HG03457 (cell line): ENCODE measurements at regions not wholly inside any gene's neighbourhood (a gene's known extent, or its start where the extent isn't known, plus 50 kb on each side); places are given as distances from the start of the nearest gene placed in this dataset.

Experiments
- ATAC-seq: cut with Tn5 transposase; IDR thresholded peaks from one replicate; pipeline ENCODE4 v1.9.1; 2021; ENCODE audit warnings: moderate number of reproducible peaks; ENCODE audit not compliant: unreplicated experiment

DNA sequence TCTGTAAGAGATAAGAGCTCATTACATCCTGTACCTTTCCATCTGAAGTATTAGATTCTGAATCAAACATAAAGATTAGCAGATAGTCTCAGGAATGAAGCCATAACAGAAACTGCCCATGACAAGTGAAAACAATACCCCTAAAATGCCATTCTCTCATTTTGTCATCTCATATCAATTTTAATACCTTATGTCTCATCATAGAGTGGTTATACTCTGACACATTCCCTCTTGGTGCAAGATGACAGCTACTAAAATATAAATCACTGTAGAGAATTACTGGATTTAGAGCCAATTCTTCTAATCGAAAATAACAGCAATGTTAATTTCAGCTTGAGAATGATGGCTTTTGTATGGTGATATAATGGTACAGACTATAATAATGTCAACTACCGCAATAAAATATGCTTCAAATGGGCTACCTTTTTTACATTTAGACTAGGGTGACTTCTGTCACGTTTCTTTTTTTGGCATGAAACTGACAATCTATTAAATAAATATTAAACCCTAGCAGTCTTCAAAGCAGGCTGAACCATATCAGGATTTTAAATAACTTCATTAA is 125.1 kb upstream of the ITGA4 start:
- no peak for ATAC-seq

DNA sequence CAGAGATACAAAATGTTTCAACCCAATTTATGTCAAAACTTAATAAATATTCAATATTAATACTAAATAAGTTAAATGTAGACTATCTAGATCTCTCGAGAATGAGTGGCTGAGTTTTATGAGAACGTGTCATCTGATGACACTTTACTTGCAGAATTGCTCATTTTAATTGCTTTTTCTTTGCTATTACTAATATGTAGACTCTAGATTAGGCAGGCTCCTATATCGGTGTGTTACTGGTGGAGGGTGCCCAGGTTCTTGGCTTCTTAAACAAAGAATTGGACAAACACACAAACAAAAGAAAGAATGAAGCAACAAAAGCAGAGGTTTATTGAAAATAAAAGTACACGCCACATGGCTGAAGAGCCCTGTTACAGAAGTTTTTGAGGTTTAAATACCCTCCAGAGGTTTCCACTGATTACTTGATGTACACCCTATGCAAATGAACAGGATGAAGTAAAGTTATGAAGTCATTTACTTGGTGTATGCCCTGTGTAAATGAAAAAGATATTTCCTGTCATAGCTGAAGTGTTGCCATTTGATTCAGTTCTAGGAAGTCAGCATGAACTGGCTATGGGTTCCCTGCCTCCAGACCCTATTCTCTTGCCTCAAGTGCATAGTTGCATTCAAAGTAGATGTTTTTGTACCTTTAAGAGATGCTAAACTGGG is 122.9 kb upstream of the ITGA4 start:
- ATAC-seq, result no peak

DNA sequence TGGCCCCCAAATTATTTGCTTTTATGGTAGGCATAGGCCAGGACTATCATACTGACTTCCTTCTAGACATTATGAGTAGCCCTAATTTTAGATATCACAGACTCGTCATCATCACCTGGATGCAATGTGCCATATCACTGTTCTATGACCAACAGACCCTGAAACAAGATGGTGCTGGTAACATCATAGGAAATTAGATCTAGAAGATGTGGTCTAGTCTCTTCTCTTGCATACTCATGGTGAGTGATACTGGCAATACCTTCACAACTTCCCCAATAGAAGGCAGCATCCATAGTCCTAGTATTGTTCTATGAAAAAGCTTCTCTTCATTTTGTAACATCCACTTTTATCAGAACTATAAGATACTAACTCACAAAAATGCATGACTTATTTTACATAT is 116.3 kb upstream of the ITGA4 start:
- no peak for ATAC-seq

DNA sequence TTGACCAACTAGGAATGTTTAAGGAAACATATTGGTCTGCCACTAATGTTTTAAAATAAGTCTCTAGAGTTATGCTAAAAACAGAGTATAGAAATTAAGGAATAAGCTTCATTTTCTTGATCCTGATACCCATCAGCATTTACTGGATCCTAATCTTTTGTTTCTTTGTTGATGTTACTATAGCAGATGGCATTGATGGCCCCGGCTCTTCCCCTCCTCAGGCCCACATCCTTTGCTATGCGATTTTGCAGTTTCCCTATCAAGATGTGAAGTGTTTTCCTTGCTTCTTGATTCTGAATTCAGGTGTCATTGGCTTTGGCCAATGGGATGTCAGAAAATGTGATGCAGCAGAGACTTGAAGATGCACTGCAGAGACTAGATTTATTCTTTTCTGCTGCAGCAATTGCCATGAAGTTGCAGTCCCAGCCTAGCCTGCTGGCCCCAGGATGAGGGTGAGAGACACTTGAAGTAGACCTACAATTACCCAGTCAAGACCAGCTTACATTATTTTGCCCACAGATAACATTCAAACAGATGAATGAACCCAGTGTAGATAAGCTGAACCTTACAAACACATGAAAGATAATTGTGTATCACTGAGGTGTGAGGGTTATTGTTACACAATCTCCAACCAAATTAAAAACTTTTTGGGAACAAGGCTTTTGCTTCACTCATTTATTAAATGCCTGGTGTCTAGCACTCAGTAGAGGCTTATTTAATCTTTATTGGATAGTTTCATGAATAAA is 115.2 kb upstream of the ITGA4 start:
- no peak for ATAC-seq

DNA sequence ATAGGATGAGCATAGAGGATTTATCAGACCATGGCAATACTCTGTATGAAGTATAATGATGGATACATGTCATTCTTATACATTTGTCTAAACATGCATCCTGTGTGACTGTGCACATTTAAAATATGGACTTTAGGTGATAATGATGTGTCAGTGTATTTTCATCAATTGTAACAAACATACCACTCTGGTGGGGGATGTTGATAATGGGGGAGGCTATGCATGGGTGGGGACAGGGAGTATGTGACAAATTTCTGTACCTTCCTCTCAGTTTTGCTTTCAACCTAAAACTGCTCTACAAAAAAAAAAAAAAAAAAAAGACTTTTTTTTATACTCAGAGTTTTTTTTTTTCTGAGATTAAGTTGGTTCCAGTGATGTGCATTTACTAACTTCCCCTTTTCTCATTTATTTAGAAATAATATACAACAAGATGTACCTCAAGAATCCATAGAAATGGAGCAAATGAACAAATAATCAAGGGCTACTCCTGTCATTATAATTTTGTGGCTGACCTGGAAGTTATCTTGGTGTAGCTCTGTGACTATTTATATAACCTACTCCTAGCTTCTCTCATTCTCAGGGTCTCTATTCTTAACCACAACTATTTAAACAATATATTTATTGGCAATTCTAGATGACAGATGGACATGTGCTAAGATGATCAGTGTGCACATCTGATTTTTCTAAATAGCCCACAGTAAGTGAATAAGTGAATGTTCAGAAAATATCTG is 108.9 kb upstream of the ITGA4 start:
- ATAC-seq, result peak; percentile 78

DNA sequence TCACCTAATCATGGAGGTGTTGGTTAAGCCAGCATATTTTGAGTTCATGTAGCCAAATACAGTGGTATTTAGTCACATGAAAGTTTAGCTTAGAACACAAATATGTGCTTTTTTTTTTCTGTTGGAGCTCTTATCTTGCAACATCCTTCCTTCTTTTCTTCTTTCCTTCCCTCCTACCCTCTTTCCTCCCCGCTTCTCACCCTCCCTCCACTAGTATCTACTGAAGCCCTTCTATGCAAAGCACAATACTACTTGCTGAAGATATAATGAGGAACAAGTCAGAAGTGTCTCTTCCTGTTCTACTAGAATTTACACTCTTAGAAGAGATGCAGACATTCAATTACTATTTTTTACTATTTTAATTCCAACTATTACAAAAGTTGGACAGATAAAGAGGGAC is 105.0 kb upstream of the ITGA4 start:
- no peak for ATAC-seq

DNA sequence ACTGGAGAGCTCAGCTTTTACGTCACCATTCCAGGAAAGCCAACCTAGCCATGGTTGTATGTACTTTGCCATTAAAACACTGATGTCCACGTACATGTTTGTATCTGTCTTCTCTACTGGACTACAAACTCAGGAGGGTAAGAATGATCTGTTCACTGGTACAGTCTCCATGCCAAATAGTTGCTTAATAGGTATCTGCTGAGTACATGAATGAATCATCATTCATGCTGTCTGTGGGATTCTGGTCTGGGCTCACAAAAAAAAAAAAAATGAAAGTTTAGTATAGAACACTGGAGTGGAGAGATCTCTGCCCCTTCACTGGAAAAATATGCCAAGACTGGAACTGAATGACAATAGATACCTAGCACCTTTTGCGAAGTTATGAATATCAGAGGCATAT is 102.6 kb upstream of the ITGA4 start:
- no peak for ATAC-seq

DNA sequence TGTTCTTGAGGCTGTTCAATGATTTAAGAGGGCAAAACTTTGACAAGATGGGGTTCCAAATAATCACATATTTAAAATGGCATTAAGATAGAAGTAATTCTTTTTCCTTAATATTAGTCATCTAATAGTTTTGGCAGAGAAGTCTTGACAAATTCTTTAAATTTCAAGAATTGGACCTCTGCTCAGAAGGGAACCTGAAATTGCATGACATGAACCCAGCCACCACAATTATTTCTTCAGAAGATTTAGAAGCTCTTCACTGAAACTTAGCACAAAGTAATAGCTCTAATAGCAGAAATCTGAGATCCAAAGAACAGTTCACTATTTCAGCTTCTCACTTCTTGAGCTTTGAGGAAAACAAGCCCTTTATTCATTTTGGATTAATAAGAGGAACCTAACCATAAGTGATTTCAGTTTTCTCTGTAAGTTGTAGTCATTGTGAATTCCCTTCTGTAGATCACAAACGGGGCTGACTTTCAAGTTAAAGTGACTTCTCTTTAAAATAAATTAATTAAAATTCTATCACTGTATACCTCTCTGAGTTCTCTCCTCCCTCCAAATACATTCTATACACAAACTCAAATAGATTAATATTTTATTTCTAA is 100.6 kb upstream of the ITGA4 start:
- ATAC-seq, result no peak

DNA sequence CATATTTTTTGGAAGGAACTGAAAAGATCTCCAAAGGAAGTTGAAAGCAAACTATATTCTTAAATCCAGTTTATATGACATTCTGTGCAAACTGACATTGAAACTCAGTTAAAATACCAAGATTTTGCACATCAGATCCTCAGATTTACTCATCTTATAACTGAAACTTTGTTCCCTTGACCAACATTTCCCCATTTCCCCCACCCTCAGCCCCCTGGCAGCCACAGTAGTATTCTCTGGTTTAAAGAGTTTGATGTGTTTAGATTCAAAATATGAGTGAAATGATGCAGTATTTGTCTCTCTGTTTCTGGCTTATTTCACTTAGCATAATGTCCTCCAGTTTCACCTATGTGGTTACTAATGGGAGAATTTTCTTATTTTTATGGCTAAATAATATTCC is 99.2 kb upstream of the ITGA4 start:
- no peak for ATAC-seq

DNA sequence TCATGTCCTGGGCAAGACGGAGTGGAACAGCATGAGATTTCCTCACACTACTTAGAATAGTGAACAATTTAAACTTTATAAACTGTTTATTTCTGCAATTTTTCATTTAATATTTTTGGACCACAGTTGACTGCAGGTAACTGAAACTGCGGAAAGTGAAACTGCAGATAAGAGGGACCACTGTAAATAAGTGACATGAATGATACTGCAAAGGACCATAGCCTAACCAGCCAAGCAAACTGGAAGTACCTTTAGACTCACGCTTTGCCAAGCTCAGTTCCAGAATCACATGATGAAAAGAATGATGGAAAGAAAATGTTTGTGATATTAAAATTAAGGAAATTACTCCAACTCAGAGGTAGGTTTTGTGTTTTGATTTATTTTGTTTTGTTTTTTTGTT is 94.6 kb upstream of the ITGA4 start:
- no peak for ATAC-seq

DNA sequence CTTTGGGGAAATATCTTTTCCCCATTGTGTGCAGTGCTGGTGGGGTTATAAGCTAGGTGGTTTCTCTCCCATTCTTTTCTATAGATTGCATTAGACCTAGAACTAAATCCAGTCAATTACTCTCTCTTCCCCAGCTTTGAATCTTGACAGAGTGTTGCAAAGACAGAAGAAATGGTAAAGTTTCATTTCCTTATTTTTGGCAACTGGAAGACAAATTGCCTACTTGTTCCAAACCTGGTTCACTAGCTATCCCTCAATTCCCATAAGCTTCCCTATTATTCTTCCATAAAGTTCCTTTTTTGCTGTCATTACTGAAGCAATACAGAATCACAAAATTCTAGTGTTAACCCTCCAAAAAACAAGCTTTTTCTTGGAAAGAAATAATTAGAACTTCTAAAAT is 94.0 kb upstream of the ITGA4 start:
- ATAC-seq, result no peak

DNA sequence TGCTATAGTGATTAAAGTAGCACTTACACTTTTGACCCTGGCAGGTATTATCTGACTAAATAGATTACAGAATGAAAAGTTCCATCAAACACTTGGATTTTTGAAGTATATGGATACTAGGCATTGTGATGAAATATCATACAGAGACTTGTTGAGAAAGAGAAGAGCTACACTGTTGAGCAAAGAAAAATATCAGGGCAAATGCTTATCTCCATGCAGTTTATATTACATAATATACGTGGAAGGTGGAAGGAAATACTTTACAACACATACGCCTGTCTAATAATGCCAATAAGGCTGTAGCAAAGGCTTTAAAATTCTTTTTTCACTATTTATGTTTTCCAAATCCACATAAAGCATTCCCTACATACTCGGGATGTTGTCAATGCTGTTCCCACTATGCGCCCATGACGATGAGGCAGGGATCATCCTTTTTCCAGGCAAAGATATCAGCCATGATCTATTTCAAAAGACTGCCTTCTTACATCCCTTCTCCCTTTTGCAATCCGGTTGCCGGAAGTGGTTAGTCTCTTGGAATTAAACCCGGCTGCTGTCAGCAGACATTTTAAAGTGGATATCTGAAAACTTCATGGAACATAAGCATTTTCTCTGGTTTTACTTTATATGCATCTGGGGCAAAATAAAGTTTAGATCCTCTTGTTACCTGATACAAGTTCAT is 92.6 kb upstream of the ITGA4 start:
- ATAC-seq, result no peak

DNA sequence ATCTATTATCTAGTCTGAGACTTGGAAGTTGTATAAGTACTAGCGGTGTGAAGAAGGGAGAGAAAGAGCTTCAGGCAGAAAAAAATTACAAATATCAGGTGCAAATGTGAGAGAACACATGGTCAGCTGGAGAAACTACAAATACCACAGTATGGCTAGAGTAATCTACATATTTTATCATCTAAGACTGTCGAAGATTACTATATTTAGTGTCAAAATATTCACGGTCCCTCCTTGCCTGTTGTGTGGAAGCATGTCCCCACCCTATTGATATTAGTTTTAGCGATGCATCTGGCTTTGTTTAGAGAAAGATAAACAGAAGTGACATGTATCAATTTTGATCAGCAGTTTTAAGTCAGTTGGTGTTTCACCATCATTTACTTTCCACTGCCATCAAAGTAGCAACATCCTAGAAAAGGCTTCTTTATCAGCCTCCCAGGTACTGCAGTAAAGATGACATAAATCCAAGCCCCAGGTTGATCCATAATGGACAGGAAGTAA is 90.5 kb upstream of the ITGA4 start:
- no peak for ATAC-seq

DNA sequence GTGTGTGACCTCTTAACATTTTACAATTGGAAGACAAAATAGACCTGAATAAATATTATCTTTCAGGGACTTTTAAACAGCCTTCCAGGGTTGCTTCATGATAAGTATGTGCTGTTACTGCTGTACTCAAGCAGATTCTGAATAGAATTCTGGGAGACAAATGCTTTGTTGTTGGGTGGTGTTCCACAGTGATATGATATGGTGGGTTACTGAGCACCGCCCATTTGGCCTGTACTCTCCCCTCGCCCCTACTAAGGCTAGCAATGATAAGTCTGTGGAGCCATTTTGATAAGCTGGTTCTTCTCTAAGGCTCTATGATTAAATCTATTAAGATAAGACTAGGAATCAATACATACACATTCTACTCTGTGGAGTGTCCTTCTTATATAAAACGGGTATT is 89.8 kb upstream of the ITGA4 start:
- ATAC-seq, result no peak

DNA sequence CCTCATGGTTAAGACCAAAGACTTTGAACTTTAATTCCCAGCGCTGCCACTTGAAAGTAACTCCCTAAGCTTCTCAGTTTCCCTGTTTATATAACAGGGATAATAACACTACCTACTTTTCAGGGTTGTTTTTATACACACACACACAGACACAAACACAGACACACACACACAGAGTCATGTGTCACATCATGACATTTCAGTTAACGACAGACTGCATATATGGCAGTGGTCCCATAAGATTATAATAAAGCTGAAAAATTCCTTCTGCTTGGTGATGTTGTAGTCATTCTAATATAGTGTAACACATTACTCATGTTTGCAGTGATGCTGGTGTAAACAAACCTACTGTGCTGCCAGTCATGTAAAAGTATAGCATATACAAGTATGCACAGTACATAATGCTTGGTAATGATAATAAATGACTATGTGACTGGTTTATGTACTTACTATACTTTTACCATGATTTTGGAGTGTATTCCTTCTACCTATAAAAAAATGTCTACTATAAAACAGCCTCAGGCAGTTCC is 89.2 kb upstream of the ITGA4 start:
- no peak for ATAC-seq

DNA sequence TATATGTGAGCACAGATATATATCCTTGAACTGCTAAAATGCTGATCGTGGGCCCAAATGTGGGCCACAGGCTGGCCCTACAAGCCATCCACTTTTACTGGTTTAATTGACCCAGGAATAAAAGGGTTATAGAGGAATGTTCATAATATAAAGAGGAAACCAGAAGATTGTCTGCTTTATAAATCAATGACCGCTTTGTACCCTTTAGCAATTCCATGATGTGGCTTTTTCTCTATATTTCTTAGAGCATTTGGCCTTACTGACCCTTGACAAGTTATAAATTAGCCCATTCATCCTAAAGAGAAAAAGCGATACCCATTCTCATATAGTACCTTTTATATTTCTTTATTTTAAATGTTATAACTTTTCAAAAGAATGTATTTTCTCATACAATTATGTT is 87.1 kb upstream of the ITGA4 start:
- ATAC-seq, result no peak

DNA sequence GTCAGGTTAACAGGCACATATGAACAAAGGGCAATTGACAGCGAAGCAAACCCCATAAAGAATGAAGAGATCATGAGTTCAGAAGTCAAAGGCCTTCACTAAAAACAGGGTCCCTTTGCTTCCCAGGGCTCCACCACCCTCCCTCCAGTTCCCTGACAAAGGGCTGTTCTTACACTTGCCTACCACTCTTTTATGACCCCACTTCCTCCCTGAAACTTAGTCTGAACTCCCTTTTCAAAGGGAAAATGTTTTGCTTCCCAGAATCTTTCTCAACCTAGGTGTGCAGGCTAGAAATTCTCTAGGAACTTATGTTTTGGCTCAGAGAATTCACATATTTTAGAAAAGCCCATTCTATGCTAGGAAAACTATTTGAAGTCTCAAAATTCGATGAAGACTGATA is 86.0 kb upstream of the ITGA4 start:
- no peak for ATAC-seq

DNA sequence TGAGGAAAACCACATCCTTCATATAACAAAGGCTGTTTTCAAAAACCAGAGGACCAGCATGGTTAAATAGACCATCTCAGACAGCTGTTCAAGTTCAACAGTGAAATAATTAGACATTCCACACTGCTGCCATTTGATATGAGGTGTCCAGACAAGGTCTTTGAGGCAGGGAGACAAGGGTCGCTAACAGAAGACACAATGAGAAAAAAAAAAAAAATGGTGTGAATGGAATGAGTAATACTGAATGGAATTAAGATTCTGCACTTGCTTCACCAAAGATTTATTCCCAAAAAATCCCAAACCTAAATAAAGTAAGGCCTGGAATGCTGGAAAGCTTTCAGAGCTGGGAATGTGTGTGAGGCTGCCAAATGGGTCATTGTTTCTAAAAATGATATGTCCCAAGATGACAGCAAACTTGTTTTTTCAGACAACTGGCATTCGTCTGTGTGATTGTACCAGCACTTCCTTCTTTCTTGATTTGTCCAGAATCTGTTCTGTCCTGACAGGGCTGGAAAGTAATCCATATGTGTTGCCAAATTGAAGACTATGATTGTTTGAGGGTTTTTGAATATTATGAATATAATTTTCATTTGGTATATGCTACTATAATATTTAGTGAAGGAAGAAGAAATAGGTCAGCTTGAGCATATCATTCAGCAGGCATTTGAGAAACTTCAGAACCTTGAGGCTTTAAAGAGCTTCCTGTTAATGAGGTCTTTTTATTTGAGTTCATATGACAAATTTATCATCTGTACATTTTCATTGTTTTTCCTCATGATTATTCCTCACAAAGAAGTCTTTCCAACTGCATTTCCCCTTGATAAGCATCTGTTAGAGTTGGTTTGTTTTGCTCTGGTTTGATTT is 85.2 kb upstream of the ITGA4 start:
- no peak for ATAC-seq

DNA sequence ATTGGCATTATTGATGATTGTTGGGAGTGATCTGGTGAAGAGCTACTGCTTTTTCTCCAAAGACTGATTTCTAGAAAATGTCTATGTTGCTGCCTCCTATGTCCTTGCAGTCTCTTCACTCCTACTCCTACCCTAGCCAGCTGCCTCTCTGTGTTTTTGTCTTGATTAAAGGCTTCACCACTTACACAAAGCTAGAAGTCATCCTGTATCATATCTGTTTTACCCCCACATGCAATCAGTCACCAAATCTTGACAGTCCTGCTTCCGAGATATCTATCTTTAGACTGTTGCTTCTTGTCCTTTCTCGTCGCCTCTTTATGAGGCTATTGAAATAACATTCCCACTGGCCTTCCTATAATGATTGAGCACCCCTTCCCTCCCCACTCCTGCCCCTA is 84.5 kb upstream of the ITGA4 start:
- ATAC-seq, result no peak
